Hepatocyte (in vitro differentiated cells): ENCODE measurements at regions not wholly inside any gene's neighbourhood (a gene's known extent, or its start where the extent isn't known, plus 50 kb on each side); places are given as distances from the start of the nearest gene placed in this dataset.

Experiments used
- DNase-seq: peaks from one replicate; pipeline ENCODE4 v3.0.0-alpha.2; 2016; ENCODE audit warnings: low spot score
- H2AFZ ChIP-seq: fragments of 200-600 bp; sonication (generic); 2 replicates; pipeline ENCODE4 v1.6.0; 2016; ENCODE audit warnings: antibody characterized with exemption, mild to moderate bottlenecking
- H3K27ac ChIP-seq: fragments of 200-600 bp; sonication (generic); 2 replicates; pipeline ENCODE4 v1.5.1; 2016; ENCODE audit warnings: mild to moderate bottlenecking
- H3K27me3 ChIP-seq: fragments of 200-600 bp; sonication (generic); 2 replicates; pipeline ENCODE4 v1.6.1; 2016
- H3K36me3 ChIP-seq: fragments of 200-600 bp; sonication (generic); replicated peaks from 2 replicates; pipeline ENCODE4 v1.5.1; 2016; ENCODE audit warnings: low read depth; ENCODE audit not compliant: insufficient read depth
- H3K4me1 ChIP-seq: fragments of 200-600 bp; sonication (generic); 2 replicates; pipeline ENCODE4 v1.5.1; 2016; ENCODE audit warnings: mild to moderate bottlenecking, moderate library complexity; ENCODE audit not compliant: insufficient read depth
- H3K4me2 ChIP-seq: fragments of 200-600 bp; sonication (generic); 2 replicates; pipeline ENCODE4 v1.6.0; 2016
- H3K4me3 ChIP-seq: fragments of 200-600 bp; sonication (generic); 2 replicates; pipeline ENCODE4 v1.5.1; 2016; ENCODE audit warnings: mild to moderate bottlenecking
- H3K79me2 ChIP-seq: fragments of 200-600 bp; sonication (generic); 2 replicates; pipeline ENCODE4 v1.6.0; 2017; ENCODE audit warnings: mild to moderate bottlenecking
- H3K9me2 ChIP-seq: fragments of 200-600 bp; sonication (generic); replicated peaks from 2 replicates; pipeline ENCODE4 v1.6.0; 2017; ENCODE audit warnings: mild to moderate bottlenecking; ENCODE audit not compliant: insufficient read depth
- H3K9me3 ChIP-seq: fragments of 200-600 bp; sonication (generic); 2 replicates; pipeline ENCODE4 v1.5.1; 2016; ENCODE audit warnings: low read depth, mild to moderate bottlenecking
- H4K20me1 ChIP-seq: fragments of 200-600 bp; sonication (generic); 2 replicates; pipeline ENCODE4 v1.6.0; 2016; ENCODE audit warnings: mild to moderate bottlenecking; ENCODE audit not compliant: insufficient read depth, poor library complexity, severe bottlenecking
- EZH2 ChIP-seq: fragments of 200-600 bp; sonication (generic); IDR thresholded peaks from 2 replicates; pipeline ENCODE4 v1.6.1; 2016; ENCODE audit warnings: antibody characterized with exemption, mild to moderate bottlenecking, borderline replicate concordance
- EZH2phosphoT487 ChIP-seq: fragments of 200-600 bp; sonication (generic); IDR thresholded peaks from one replicate; pipeline ENCODE4 v1.6.1; 2018; ENCODE audit warnings: antibody characterized with exemption, mild to moderate bottlenecking, low read depth, moderate library complexity; ENCODE audit not compliant: unreplicated experiment, severe bottlenecking
- WGBS: methylation state at CpG from one replicate; pipeline ENCODE4 v1.1.6; 2016; ENCODE audit warnings: low lambda C conversion rate; ENCODE audit errors: missing lambda C conversion rate; 5-methylcytosine and 5-hydroxymethylcytosine counted together
- TF ChIP-seq, protein P1 (sequence below): fragments of 200-600 bp; sonication (generic); IDR thresholded peaks from 2 replicates; pipeline ENCODE4 v1.5.1; 2016; ENCODE audit warnings: antibody characterized with exemption, mild to moderate bottlenecking; ENCODE audit not compliant: poor library complexity

DNA sequence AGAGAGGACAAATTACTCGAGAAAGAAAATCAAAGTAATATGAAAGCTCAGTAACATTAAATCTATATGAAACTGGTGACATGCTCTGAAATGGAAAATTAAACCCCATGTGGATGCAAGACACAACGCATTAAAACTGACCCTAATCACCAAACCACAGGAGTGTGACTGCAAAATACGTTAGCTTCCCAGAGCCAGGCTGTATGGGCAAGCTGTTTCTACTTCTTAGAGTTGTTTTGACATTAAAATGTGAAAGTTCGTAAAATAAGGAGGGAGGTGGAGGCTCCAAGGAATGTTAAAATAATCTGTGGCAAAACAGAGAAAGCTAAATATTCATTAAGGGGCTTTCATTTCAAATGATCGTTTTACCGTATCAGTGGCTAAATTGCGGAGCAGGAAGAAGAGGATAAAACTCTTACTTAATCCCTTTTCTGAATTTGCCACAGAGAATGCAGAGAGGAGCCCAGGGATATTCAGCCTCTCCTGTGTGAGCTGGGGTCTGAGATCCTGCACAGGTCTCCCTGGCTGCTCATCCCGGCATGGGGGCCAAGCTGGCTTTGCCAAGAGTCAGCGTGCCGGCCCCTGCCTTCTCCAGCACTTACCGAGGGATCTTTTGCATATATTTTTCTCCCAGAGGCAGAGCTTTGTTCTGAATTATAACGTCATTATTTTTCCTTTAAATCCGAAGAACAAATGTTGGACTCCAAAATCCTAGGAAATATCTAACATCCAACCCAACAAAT, 239.8 kb upstream of the THBS1 start:
- WGBS = 77% methylated on average over 13 of the region's 13 CpGs
- no peaks in the 10 kb centered on the region for H3K27me3 ChIP-seq
- H3K9me2 ChIP-seq = no peaks in the 10 kb centered on the region
- no peaks in the 10 kb centered on the region for H3K79me2 ChIP-seq
- H3K9me3 ChIP-seq = peaks cover 17% of the 10 kb centered on the region
- H3K36me3 ChIP-seq = no peaks in the 10 kb centered on the region
- TF ChIP-seq EZH2 = no peak
- TF ChIP-seq, protein P1, sequence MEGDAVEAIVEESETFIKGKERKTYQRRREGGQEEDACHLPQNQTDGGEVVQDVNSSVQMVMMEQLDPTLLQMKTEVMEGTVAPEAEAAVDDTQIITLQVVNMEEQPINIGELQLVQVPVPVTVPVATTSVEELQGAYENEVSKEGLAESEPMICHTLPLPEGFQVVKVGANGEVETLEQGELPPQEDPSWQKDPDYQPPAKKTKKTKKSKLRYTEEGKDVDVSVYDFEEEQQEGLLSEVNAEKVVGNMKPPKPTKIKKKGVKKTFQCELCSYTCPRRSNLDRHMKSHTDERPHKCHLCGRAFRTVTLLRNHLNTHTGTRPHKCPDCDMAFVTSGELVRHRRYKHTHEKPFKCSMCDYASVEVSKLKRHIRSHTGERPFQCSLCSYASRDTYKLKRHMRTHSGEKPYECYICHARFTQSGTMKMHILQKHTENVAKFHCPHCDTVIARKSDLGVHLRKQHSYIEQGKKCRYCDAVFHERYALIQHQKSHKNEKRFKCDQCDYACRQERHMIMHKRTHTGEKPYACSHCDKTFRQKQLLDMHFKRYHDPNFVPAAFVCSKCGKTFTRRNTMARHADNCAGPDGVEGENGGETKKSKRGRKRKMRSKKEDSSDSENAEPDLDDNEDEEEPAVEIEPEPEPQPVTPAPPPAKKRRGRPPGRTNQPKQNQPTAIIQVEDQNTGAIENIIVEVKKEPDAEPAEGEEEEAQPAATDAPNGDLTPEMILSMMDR = no peak
- no peak overlapping the region for H3K4me2 ChIP-seq
- DNase-seq = no peak
- no peak overlapping the region for H3K4me3 ChIP-seq
- H2AFZ ChIP-seq = no peak overlapping the region
- H4K20me1 ChIP-seq = no peaks in the 10 kb centered on the region
- H3K4me1 ChIP-seq = no peaks in the 10 kb centered on the region
- no peak overlapping the region for H3K27ac ChIP-seq

DNA sequence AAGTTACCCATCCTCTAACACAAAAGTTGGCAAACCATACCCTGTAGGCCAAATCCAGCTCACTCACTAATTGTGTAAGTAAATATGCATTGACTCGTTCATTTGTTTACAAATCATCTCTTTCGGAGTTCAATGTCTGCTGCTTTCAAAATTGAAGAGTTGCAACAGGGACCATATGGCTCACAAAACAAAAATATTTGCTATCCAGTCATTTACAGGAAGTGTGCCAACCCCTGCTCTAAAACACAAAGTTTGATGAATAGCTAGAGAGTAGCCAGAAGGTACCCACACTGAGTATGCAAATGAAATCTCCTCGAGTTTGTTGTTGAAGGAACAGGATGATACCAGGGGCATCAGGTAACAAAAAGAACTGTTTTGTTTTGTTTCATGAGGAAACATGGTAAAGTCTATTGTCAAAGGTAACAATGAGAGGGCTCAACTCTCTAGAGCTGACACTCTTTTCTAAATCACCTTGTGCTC, 236.2 kb upstream of the THBS1 start:
- 58% methylated on average over 3 of the region's 3 CpGs for WGBS
- DNase-seq = no peak
- Histone ChIP-seq H3K4me1 (no peaks in the 10 kb centered on the region), H3K36me3 (no peaks in the 10 kb centered on the region), H3K4me3 (no peak overlapping the region), H3K9me3 (peaks cover 17% of the 10 kb centered on the region), H3K79me2 (no peaks in the 10 kb centered on the region), H4K20me1 (no peaks in the 10 kb centered on the region), H2AFZ (no peak overlapping the region), H3K9me2 (no peaks in the 10 kb centered on the region), H3K27ac (peak overlapping the region; percentile 69), H3K27me3 (no peaks in the 10 kb centered on the region), H3K4me2 (no peak overlapping the region)
- TF ChIP-seq EZH2phosphoT487 (no peak), EZH2 (no peak)
- TF ChIP-seq, protein P1 = no peak

DNA sequence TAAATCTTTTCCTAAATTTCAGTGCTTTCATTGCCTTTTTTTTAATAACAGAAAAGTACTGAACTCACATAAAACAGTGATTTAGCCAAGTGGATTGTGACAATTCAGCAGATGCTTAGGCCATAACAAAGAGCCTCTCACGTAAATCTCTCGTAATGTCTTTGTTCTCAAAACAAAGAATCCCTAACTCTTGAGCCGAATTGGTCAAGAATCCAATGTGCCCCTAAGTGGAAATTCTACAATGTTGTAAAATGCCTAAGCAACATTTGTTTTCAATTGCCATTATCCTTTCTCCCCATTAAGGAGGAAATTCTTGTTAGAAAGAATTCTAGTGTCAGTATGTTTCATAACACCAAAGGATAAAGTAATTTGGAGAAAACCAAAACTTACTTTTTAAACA, 235.7 kb upstream of the THBS1 start:
- TF ChIP-seq EZH2 (no peak), EZH2phosphoT487 (no peak)
- TF ChIP-seq, protein P1 = no peak
- H3K4me2 ChIP-seq = no peak overlapping the region
- H3K9me2 ChIP-seq = no peaks in the 10 kb centered on the region
- WGBS = 61% methylated on average over 3 of the region's 3 CpGs
- H2AFZ ChIP-seq = no peak overlapping the region
- no peaks in the 10 kb centered on the region for H3K36me3 ChIP-seq
- H3K27ac ChIP-seq = peak overlapping the region; percentile 69
- H3K4me3 ChIP-seq = no peak overlapping the region
- no peaks in the 10 kb centered on the region for H3K79me2 ChIP-seq
- H4K20me1 ChIP-seq = no peaks in the 10 kb centered on the region
- H3K4me1 ChIP-seq = no peaks in the 10 kb centered on the region
- no peaks in the 10 kb centered on the region for H3K27me3 ChIP-seq
- H3K9me3 ChIP-seq = peaks cover 17% of the 10 kb centered on the region
- no peak for DNase-seq

GRCh38 chr15:39347453-39347852, 233.4 kb upstream of the THBS1 start:
- Histone ChIP-seq H3K27ac (no peak overlapping the region), H3K9me2 (no peaks in the 10 kb centered on the region), H3K27me3 (no peaks in the 10 kb centered on the region), H3K4me3 (no peak overlapping the region), H2AFZ (no peak overlapping the region), H3K36me3 (no peaks in the 10 kb centered on the region), H3K9me3 (peaks cover 16% of the 10 kb centered on the region), H3K79me2 (no peaks in the 10 kb centered on the region), H4K20me1 (no peaks in the 10 kb centered on the region), H3K4me1 (no peaks in the 10 kb centered on the region), H3K4me2 (no peak overlapping the region)
- no peak for DNase-seq
- 96% methylated on average over 1 of the region's 1 CpG for WGBS
- TF ChIP-seq, protein P1 = no peak
- TF ChIP-seq EZH2phosphoT487 (no peak), EZH2 (no peak)
